GM23338 (cell line): ENCODE measurements at regions not wholly inside any gene's neighbourhood (a gene's known extent, or its start where the extent isn't known, plus 50 kb on each side); places are given as distances from the start of the nearest gene placed in this dataset.

ENCODE experiments used
- ATAC-seq: fragments of 200-7000 bp; cut with Tn5 transposase; 3 replicates; pipeline ENCODE4 v1.9.1; 2020
- DNase-seq: peaks from one replicate; pipeline ENCODE4 v3.0.0-alpha.2; 2015; ENCODE audit warnings: low spot score
- H2AFZ ChIP-seq: fragments of 200-600 bp; sonication (generic); 2 replicates; pipeline ENCODE4 v1.8.0; 2016; ENCODE audit warnings: antibody characterized with exemption, mild to moderate bottlenecking, moderate library complexity
- H3F3A ChIP-seq: fragments of 200-600 bp; sonication (generic); replicated peaks from 2 replicates; pipeline ENCODE4 v1.8.0; 2017; ENCODE audit warnings: antibody characterized with exemption, mixed run types, low read depth
- H3K27ac ChIP-seq: fragments of 200-600 bp; sonication (generic); 2 replicates; pipeline ENCODE4 v1.6.1; 2016; ENCODE audit warnings: low read depth
- H3K27me3 ChIP-seq: fragments of 200-600 bp; sonication (generic); 2 replicates; pipeline ENCODE4 v1.8.0; 2016; ENCODE audit warnings: mild to moderate bottlenecking, mixed run types, moderate library complexity; ENCODE audit not compliant: insufficient read depth
- H3K36me3 ChIP-seq: fragments of 200-600 bp; sonication (generic); 2 replicates; pipeline ENCODE4 v1.8.0; 2016; ENCODE audit warnings: mild to moderate bottlenecking; ENCODE audit not compliant: insufficient read depth
- H3K4me1 ChIP-seq: fragments of 200-600 bp; sonication (generic); 2 replicates; pipeline ENCODE4 v1.8.0; 2016; ENCODE audit warnings: mild to moderate bottlenecking, moderate library complexity; ENCODE audit not compliant: insufficient read depth
- H3K4me2 ChIP-seq: fragments of 200-600 bp; sonication (generic); 2 replicates; pipeline ENCODE4 v1.7.1; 2017; ENCODE audit warnings: mixed run types
- H3K4me3 ChIP-seq: fragments of 200-600 bp; sonication (generic); 2 replicates; pipeline ENCODE4 v1.6.1; 2016; ENCODE audit warnings: mixed run types
- H3K79me2 ChIP-seq: fragments of 200-600 bp; sonication (generic); replicated peaks from 2 replicates; pipeline ENCODE4 v1.8.0; 2017; ENCODE audit warnings: mild to moderate bottlenecking; ENCODE audit not compliant: insufficient read depth
- H3K9me2 ChIP-seq: fragments of 200-600 bp; sonication (generic); 2 replicates; pipeline ENCODE4 v1.8.0; 2017; ENCODE audit not compliant: insufficient read depth
- H4K20me1 ChIP-seq: fragments of 200-600 bp; sonication (generic); replicated peaks from 2 replicates; pipeline ENCODE4 v1.8.0; 2017; ENCODE audit warnings: mild to moderate bottlenecking; ENCODE audit not compliant: insufficient read depth
- H3K27ac Mint-ChIP-seq: 2 replicates; pipeline ENCODE4 v1.8.0; 2020; ENCODE audit warnings: inconsistent platforms, mild to moderate bottlenecking, moderate library complexity, mixed read lengths
- H3K27me3 Mint-ChIP-seq: 3 replicates; pipeline ENCODE4 v1.8.0; 2022; ENCODE audit warnings: low read depth, mild to moderate bottlenecking, moderate library complexity, mixed read lengths, inconsistent platforms; ENCODE audit not compliant: insufficient read depth, poor library complexity
- H3K36me3 Mint-ChIP-seq: 3 replicates; pipeline ENCODE4 v1.8.0; 2021; ENCODE audit warnings: low read depth, mild to moderate bottlenecking, inconsistent platforms, moderate library complexity, mixed read lengths
- H3K4me1 Mint-ChIP-seq: 3 replicates; pipeline ENCODE4 v1.8.0; 2020; ENCODE audit warnings: mild to moderate bottlenecking, inconsistent platforms, mixed read lengths
- H3K4me3 Mint-ChIP-seq: 3 replicates; pipeline ENCODE4 v1.8.0; 2021; ENCODE audit warnings: moderate library complexity, mild to moderate bottlenecking, inconsistent platforms, mixed read lengths
- H3K9me3 Mint-ChIP-seq: 3 replicates; pipeline ENCODE4 v1.8.0; 2020; ENCODE audit warnings: moderate library complexity, mild to moderate bottlenecking, inconsistent platforms, mixed read lengths
- CREB1 ChIP-seq: fragments of 250-450 bp; sonication (Bioruptor Pico); IDR thresholded peaks from 2 replicates; pipeline ENCODE4 v1.5.0; 2020; ENCODE audit warnings: low read depth, mild to moderate bottlenecking, moderate library complexity
- EZH2 ChIP-seq: fragments of 200-600 bp; sonication (generic); IDR thresholded peaks from one replicate; pipeline ENCODE4 v1.8.0; 2017; ENCODE audit warnings: antibody characterized with exemption, mild to moderate bottlenecking, low read depth; ENCODE audit not compliant: unreplicated experiment
- JUNB ChIP-seq: IDR thresholded peaks from one replicate; pipeline ENCODE4 v1.6.1; 2016; ENCODE audit warnings: antibody characterized with exemption; ENCODE audit not compliant: unreplicated experiment
- NANOG ChIP-seq: IDR thresholded peaks from 2 replicates; pipeline ENCODE4 v1.6.1; 2016; ENCODE audit warnings: antibody characterized with exemption, borderline replicate concordance
- STAT1 ChIP-seq: IDR thresholded peaks from one replicate; pipeline ENCODE4 v1.6.1; 2016; ENCODE audit warnings: antibody characterized with exemption; ENCODE audit not compliant: unreplicated experiment
- ZNF114 ChIP-seq: fragments of 250-450 bp; sonication (Bioruptor Pico); IDR thresholded peaks from 2 replicates; pipeline ENCODE4 v1.5.0; 2020; ENCODE audit warnings: mild to moderate bottlenecking, moderate library complexity
- ZNF331 ChIP-seq: fragments of 250-450 bp; sonication (Bioruptor Pico); IDR thresholded peaks from 2 replicates; pipeline ENCODE4 v1.5.0; 2020; ENCODE audit warnings: low read depth, mild to moderate bottlenecking, moderate library complexity
- TF ChIP-seq, protein P1 (sequence below): IDR thresholded peaks from one replicate; pipeline ENCODE4 v1.6.1; 2018; ENCODE audit warnings: antibody characterized with exemption; ENCODE audit not compliant: unreplicated experiment
- TF ChIP-seq, protein P2 (sequence below), 2 experiments: fragments of 200-600 bp in 1 of 2; sonication (generic) in 1 of 2; conservative IDR thresholded peaks; 2 replicates each; pipeline versions ENCODE4 v1.5.1 to v1.6.1; 2016 to 2017; ENCODE audit warnings: antibody characterized with exemption in 2 of 2, low read depth in 2 of 2, mild to moderate bottlenecking in 2 of 2, moderate library complexity in 1 of 2
- TF ChIP-seq, protein P3 (sequence below): fragments of 250-450 bp; sonication (Bioruptor Pico); IDR thresholded peaks from 2 replicates; pipeline ENCODE4 v1.5.0; 2020; ENCODE audit warnings: mild to moderate bottlenecking, moderate library complexity
- TF ChIP-seq, protein P4 (sequence below): IDR thresholded peaks from 2 replicates; pipeline ENCODE4 v1.6.1; 2016; ENCODE audit warnings: antibody characterized with exemption

DNA sequence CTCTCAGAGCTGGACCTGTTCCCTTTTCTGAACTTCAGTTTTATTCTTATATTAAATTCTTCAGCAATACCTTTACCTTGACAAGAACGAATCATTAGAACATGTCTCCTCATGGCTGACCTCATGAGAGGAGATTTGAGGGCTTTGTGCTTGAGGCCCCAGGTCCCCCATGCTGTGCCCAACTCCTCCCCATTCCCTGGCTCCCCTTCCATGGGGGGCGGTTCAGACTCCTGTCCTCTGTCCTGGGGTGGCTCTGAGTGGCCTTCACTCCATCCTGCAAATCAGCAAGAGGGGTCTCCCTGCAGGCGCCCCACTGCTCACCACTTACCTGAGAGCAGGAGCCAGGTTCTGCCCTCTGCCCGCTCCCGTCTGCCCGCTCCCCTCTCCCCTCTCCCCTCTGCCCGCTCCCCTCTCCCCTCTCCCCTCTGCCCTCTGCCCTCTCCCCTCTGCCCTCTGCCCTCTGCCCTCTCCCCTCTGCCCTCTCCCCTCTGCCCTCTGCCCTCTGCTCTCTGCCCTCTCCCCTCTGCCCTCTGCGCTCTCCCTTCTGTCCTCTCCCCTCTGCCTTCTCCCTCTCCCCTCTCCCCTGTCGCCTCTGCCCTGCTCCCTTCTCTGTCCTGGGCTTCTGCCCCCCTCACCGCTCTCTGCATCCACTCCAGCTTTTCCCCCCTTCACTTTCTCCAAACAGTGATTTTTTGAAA is 98.7 kb upstream of the ALKAL2 start:
- Histone ChIP-seq H3F3A (peaks cover 14% of the 10 kb centered on the region), H3K79me2 (no peaks in the 10 kb centered on the region), H3K27ac (no peak overlapping the region), H2AFZ (peak overlapping the region; percentile 83; the same call in 1 of the 2 replicates), H4K20me1 (no peaks in the 10 kb centered on the region), H3K4me1 (peaks cover 8% of the 10 kb centered on the region; the same call in 1 of the 2 replicates), H3K4me3 (no peak overlapping the region), H3K4me2 (no peak overlapping the region), H3K27me3 (no peaks in the 10 kb centered on the region), H3K36me3 (no peaks in the 10 kb centered on the region), H3K9me2 (no peaks in the 10 kb centered on the region)
- peaks cover 23% of the 10 kb centered on the region for H3K4me1 Mint-ChIP-seq
- H3K9me3 Mint-ChIP-seq, result no peaks in the 10 kb centered on the region
- DNase-seq (no peak), ATAC-seq (no peak)
- no peaks in the 10 kb centered on the region for H3K36me3 Mint-ChIP-seq
- no peak overlapping the region for H3K4me3 Mint-ChIP-seq
- H3K27me3 Mint-ChIP-seq, result peaks cover 11% of the 10 kb centered on the region
- TF ChIP-seq ZNF331 (CRISPR knock-in tag), result no peak
- TF ChIP-seq, protein P1, sequence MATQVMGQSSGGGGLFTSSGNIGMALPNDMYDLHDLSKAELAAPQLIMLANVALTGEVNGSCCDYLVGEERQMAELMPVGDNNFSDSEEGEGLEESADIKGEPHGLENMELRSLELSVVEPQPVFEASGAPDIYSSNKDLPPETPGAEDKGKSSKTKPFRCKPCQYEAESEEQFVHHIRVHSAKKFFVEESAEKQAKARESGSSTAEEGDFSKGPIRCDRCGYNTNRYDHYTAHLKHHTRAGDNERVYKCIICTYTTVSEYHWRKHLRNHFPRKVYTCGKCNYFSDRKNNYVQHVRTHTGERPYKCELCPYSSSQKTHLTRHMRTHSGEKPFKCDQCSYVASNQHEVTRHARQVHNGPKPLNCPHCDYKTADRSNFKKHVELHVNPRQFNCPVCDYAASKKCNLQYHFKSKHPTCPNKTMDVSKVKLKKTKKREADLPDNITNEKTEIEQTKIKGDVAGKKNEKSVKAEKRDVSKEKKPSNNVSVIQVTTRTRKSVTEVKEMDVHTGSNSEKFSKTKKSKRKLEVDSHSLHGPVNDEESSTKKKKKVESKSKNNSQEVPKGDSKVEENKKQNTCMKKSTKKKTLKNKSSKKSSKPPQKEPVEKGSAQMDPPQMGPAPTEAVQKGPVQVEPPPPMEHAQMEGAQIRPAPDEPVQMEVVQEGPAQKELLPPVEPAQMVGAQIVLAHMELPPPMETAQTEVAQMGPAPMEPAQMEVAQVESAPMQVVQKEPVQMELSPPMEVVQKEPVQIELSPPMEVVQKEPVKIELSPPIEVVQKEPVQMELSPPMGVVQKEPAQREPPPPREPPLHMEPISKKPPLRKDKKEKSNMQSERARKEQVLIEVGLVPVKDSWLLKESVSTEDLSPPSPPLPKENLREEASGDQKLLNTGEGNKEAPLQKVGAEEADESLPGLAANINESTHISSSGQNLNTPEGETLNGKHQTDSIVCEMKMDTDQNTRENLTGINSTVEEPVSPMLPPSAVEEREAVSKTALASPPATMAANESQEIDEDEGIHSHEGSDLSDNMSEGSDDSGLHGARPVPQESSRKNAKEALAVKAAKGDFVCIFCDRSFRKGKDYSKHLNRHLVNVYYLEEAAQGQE, result no peak
- TF ChIP-seq NANOG, result no peak
- TF ChIP-seq, protein P2, sequence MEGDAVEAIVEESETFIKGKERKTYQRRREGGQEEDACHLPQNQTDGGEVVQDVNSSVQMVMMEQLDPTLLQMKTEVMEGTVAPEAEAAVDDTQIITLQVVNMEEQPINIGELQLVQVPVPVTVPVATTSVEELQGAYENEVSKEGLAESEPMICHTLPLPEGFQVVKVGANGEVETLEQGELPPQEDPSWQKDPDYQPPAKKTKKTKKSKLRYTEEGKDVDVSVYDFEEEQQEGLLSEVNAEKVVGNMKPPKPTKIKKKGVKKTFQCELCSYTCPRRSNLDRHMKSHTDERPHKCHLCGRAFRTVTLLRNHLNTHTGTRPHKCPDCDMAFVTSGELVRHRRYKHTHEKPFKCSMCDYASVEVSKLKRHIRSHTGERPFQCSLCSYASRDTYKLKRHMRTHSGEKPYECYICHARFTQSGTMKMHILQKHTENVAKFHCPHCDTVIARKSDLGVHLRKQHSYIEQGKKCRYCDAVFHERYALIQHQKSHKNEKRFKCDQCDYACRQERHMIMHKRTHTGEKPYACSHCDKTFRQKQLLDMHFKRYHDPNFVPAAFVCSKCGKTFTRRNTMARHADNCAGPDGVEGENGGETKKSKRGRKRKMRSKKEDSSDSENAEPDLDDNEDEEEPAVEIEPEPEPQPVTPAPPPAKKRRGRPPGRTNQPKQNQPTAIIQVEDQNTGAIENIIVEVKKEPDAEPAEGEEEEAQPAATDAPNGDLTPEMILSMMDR (conservative IDR thresholded peaks at IDR 0.05; ENCODE audit: low read depth in 2 of 2), result no peak
- no peak for TF ChIP-seq JUNB
- TF ChIP-seq, protein P3, sequence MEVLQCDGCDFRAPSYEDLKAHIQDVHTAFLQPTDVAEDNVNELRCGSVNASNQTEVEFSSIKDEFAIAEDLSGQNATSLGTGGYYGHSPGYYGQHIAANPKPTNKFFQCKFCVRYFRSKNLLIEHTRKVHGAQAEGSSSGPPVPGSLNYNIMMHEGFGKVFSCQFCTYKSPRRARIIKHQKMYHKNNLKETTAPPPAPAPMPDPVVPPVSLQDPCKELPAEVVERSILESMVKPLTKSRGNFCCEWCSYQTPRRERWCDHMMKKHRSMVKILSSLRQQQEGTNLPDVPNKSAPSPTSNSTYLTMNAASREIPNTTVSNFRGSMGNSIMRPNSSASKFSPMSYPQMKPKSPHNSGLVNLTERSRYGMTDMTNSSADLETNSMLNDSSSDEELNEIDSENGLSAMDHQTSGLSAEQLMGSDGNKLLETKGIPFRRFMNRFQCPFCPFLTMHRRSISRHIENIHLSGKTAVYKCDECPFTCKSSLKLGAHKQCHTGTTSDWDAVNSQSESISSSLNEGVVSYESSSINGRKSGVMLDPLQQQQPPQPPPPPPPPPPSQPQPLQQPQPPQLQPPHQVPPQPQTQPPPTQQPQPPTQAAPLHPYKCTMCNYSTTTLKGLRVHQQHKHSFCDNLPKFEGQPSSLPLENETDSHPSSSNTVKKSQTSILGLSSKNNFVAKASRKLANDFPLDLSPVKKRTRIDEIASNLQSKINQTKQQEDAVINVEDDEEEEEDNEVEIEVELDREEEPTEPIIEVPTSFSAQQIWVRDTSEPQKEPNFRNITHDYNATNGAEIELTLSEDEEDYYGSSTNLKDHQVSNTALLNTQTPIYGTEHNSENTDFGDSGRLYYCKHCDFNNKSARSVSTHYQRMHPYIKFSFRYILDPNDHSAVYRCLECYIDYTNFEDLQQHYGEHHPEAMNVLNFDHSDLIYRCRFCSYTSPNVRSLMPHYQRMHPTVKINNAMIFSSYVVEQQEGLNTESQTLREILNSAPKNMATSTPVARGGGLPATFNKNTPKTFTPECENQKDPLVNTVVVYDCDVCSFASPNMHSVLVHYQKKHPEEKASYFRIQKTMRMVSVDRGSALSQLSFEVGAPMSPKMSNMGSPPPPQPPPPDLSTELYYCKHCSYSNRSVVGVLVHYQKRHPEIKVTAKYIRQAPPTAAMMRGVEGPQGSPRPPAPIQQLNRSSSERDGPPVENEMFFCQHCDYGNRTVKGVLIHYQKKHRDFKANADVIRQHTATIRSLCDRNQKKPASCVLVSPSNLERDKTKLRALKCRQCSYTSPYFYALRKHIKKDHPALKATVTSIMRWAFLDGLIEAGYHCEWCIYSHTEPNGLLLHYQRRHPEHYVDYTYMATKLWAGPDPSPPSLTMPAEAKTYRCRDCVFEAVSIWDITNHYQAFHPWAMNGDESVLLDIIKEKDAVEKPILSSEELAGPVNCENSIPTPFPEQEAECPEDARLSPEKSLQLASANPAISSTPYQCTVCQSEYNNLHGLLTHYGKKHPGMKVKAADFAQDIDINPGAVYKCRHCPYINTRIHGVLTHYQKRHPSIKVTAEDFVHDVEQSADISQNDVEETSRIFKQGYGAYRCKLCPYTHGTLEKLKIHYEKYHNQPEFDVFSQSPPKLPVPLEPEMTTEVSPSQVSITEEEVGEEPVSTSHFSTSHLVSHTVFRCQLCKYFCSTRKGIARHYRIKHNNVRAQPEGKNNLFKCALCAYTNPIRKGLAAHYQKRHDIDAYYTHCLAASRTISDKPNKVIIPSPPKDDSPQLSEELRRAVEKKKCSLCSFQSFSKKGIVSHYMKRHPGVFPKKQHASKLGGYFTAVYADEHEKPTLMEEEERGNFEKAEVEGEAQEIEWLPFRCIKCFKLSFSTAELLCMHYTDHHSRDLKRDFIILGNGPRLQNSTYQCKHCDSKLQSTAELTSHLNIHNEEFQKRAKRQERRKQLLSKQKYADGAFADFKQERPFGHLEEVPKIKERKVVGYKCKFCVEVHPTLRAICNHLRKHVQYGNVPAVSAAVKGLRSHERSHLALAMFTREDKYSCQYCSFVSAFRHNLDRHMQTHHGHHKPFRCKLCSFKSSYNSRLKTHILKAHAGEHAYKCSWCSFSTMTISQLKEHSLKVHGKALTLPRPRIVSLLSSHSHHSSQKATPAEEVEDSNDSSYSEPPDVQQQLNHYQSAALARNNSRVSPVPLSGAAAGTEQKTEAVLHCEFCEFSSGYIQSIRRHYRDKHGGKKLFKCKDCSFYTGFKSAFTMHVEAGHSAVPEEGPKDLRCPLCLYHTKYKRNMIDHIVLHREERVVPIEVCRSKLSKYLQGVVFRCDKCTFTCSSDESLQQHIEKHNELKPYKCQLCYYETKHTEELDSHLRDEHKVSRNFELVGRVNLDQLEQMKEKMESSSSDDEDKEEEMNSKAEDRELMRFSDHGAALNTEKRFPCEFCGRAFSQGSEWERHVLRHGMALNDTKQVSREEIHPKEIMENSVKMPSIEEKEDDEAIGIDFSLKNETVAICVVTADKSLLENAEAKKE (CRISPR knock-in tag), result no peak
- TF ChIP-seq, protein P4, sequence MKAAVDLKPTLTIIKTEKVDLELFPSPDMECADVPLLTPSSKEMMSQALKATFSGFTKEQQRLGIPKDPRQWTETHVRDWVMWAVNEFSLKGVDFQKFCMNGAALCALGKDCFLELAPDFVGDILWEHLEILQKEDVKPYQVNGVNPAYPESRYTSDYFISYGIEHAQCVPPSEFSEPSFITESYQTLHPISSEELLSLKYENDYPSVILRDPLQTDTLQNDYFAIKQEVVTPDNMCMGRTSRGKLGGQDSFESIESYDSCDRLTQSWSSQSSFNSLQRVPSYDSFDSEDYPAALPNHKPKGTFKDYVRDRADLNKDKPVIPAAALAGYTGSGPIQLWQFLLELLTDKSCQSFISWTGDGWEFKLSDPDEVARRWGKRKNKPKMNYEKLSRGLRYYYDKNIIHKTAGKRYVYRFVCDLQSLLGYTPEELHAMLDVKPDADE, result no peak
- no peak for TF ChIP-seq CREB1 (CRISPR knock-in tag)
- no peak for TF ChIP-seq ZNF114
- TF ChIP-seq EZH2, result no peak
- TF ChIP-seq STAT1, result no peak
- no peak overlapping the region for H3K27ac Mint-ChIP-seq
